Right cardiac atrium (tissue), 5 donors: ENCODE measurements at regions not wholly inside any gene's neighbourhood (a gene's known extent, or its start where the extent isn't known, plus 50 kb on each side); places are given as distances from the start of the nearest gene placed in this dataset.

Experiments
- ATAC-seq, 2 donors: fragments of 200-7000 bp; cut with Tn5 transposase; one replicate each; pipeline versions ENCODE4 v1.8.0 to v1.9.1; 2020; ENCODE audit warnings: moderate library complexity in 2 of 2, mild to moderate bottlenecking in 1 of 2
- DNase-seq, 3 donors: peaks; one replicate each; pipeline ENCODE4 v3.0.0-alpha.2; 2020
- H3K27ac ChIP-seq: one replicate; pipeline ENCODE4 v1.5.1; 2013; ENCODE audit warnings: mild to moderate bottlenecking, low read length, control low read depth, moderate library complexity
- H3K27me3 ChIP-seq: one replicate; pipeline ENCODE4 v1.6.1; 2013; ENCODE audit not compliant: control insufficient read depth, insufficient read depth
- H3K4me1 ChIP-seq: one replicate; pipeline ENCODE4 v1.6.1; 2013; ENCODE audit warnings: low read length; ENCODE audit not compliant: control insufficient read depth, insufficient read depth
- H3K4me3 ChIP-seq: one replicate; pipeline ENCODE4 v1.5.1; 2013; ENCODE audit warnings: low read length, control low read depth
- H3K9me3 ChIP-seq: one replicate; pipeline ENCODE4 v1.6.1; 2013; ENCODE audit warnings: low read length; ENCODE audit not compliant: control insufficient read depth
- WGBS: extraction: QIAGEN DNeasy Blood & Tissue Kit; methylation state at CpG from one replicate; pipeline ENCODE4 v1.1.7; 2013; 5-methylcytosine and 5-hydroxymethylcytosine counted together
- intact Hi-C, 4 donors: fragments of 100-400 bp; cut with DNase I; formaldehyde crosslinking; loops; one replicate each; pipeline versions ENCODE4 v1.11.0 to v1.14.0; 2022 to 2023
- donor health status: healthy with polysubstance abuse.
- donor health status: DM: no; HTN: yes; CAD: no.
- donor health status: DM: no; HTN: no; CAD: no.
- donor health status: DM: no; HTN: yes; CAD: no; lungs with severe emphysema.
- donor health status: DM: yes; HTN: yes; CAD: no.

GRCh38 chr7:12785473-12785872 lies 98.0 kb downstream of the ARL4A start:
- Histone ChIP-seq H3K27ac (no peak overlapping the region), H3K4me3 (no peak overlapping the region), H3K4me1 (no peaks in the 10 kb centered on the region), H3K9me3 (no peaks in the 10 kb centered on the region), H3K27me3 (no peaks in the 10 kb centered on the region)
- no peak for DNase-seq
- 89% methylated on average over 4 of the region's 4 CpGs for WGBS
- intact Hi-C loops = no loop called here
- no peak for ATAC-seq

- no peak overlapping the region for H3K4me3 ChIP-seq
- intact Hi-C loops = no loop called here
- WGBS = 72% methylated on average over 4 of the region's 4 CpGs
- no peaks in the 10 kb centered on the region for H3K27me3 ChIP-seq
- DNase-seq = no peak
- ATAC-seq = no peak
- H3K27ac ChIP-seq = no peak overlapping the region
- H3K4me1 ChIP-seq = no peaks in the 10 kb centered on the region
- no peaks in the 10 kb centered on the region for H3K9me3 ChIP-seq
Measured at GRCh38 chr7:12786494-12786893, 99.1 kb downstream of the ARL4A start.

GRCh38 chr7:12788171-12788570 lies 100.7 kb downstream of the ARL4A start:
- Histone ChIP-seq H3K4me3 (no peak overlapping the region), H3K27me3 (no peaks in the 10 kb centered on the region), H3K9me3 (no peaks in the 10 kb centered on the region), H3K27ac (no peak overlapping the region), H3K4me1 (no peaks in the 10 kb centered on the region)
- intact Hi-C loops = no loop called here
- no peak for DNase-seq
- 52% methylated on average over 2 of the region's 2 CpGs for WGBS
- ATAC-seq = no peak

- intact Hi-C loops = no loop called here
- Histone ChIP-seq H3K4me1 (no peaks in the 10 kb centered on the region), H3K27ac (no peak overlapping the region), H3K9me3 (no peaks in the 10 kb centered on the region), H3K4me3 (no peak overlapping the region), H3K27me3 (no peaks in the 10 kb centered on the region)
- no peak for DNase-seq
- no peak for ATAC-seq
- WGBS = 72% methylated on average over 4 of the region's 4 CpGs
Measured at GRCh38 chr7:12788591-12788990, 101.2 kb downstream of the ARL4A start.

GRCh38 chr7:12794722-12795302 lies 107.4 kb downstream of the ARL4A start:
- WGBS = 97% methylated on average over 3 of the region's 3 CpGs
- no peak for ATAC-seq
- intact Hi-C loops = no loop called here

GRCh38 chr7:12796397-12797127 lies 109.1 kb downstream of the ARL4A start:
- Histone ChIP-seq H3K27me3 (no peaks in the 10 kb centered on the region), H3K4me3 (no peak overlapping the region), H3K27ac (no peak overlapping the region), H3K9me3 (no peaks in the 10 kb centered on the region), H3K4me1 (no peaks in the 10 kb centered on the region)
- 53% methylated on average over 4 of the region's 4 CpGs for WGBS
- ATAC-seq (no peak), DNase-seq (no peak)
- intact Hi-C loops = no loop called here

More at GRCh38 chr7:12794722-12795302, 107.4 kb downstream of the ARL4A start:
- no peaks in the 10 kb centered on the region for H3K4me1 ChIP-seq
- H3K27ac ChIP-seq = no peak overlapping the region
- DNase-seq = no peak
- H3K9me3 ChIP-seq = no peaks in the 10 kb centered on the region
- no peaks in the 10 kb centered on the region for H3K27me3 ChIP-seq
- H3K4me3 ChIP-seq = no peak overlapping the region

- Histone ChIP-seq H3K4me3 (no peak overlapping the region), H3K27ac (no peak overlapping the region), H3K4me1 (no peaks in the 10 kb centered on the region), H3K9me3 (no peaks in the 10 kb centered on the region), H3K27me3 (no peaks in the 10 kb centered on the region)
- 50% methylated on average over 3 of the region's 3 CpGs for WGBS
- ATAC-seq (no peak), DNase-seq (no peak)
- intact Hi-C loops = no loop called here
Measured at GRCh38 chr7:12800486-12800885, 113.1 kb downstream of the ARL4A start.

- WGBS = 87% methylated on average over 4 of the region's 4 CpGs
- ATAC-seq (no peak), DNase-seq (no peak)
- Histone ChIP-seq H3K4me1 (no peaks in the 10 kb centered on the region), H3K4me3 (no peak overlapping the region), H3K9me3 (no peaks in the 10 kb centered on the region), H3K27ac (no peak overlapping the region), H3K27me3 (no peaks in the 10 kb centered on the region)
- intact Hi-C loops = no loop called here
Measured at GRCh38 chr7:12801107-12801506, 113.7 kb downstream of the ARL4A start.

GRCh38 chr7:12802070-12802469 lies 114.6 kb downstream of the ARL4A start:
- 67% methylated on average over 2 of the region's 2 CpGs for WGBS

GRCh38 chr7:12803542-12803941 lies 116.1 kb downstream of the ARL4A start:
- DNase-seq (no peak), ATAC-seq (no peak)
- Histone ChIP-seq H3K27me3 (no peaks in the 10 kb centered on the region), H3K4me1 (no peaks in the 10 kb centered on the region), H3K4me3 (no peak overlapping the region), H3K27ac (no peak overlapping the region), H3K9me3 (no peaks in the 10 kb centered on the region)
- 92% methylated on average over 7 of the region's 7 CpGs for WGBS
- intact Hi-C loops = no loop called here

More at GRCh38 chr7:12802070-12802469, 114.6 kb downstream of the ARL4A start:
- H3K27me3 ChIP-seq = no peaks in the 10 kb centered on the region
- intact Hi-C loops = no loop called here
- H3K27ac ChIP-seq = no peak overlapping the region
- peak; percentile 65 to 89 for ATAC-seq
- DNase-seq = no peak
- H3K4me3 ChIP-seq = no peak overlapping the region
- no peaks in the 10 kb centered on the region for H3K9me3 ChIP-seq
- H3K4me1 ChIP-seq = no peaks in the 10 kb centered on the region

GRCh38 chr7:12805518-12805928 lies 118.1 kb downstream of the ARL4A start:
- WGBS = 47% methylated on average over 1 of the region's 1 CpG
- Histone ChIP-seq H3K4me3 (no peak overlapping the region), H3K4me1 (no peaks in the 10 kb centered on the region), H3K27me3 (no peaks in the 10 kb centered on the region), H3K27ac (no peak overlapping the region), H3K9me3 (no peaks in the 10 kb centered on the region)
- DNase-seq = no peak
- ATAC-seq = no peak
- intact Hi-C loops = no loop called here
